GM12873 (cell line): ENCODE measurements at regions not wholly inside any gene's neighbourhood (a gene's known extent, or its start where the extent isn't known, plus 50 kb on each side); places are given as distances from the start of the nearest gene placed in this dataset.

Experiments
- CTCF ChIP-seq: IDR thresholded peaks from 2 replicates; pipeline ENCODE4 v1.5.1; 2012; ENCODE audit warnings: low read depth, mild to moderate bottlenecking, moderate library complexity, low read length, control low read depth; ENCODE audit not compliant: insufficient read depth; ENCODE audit errors: missing control alignments

- no peak for TF ChIP-seq CTCF
These were observed 439.6 kb downstream of the GLRX3 start for GRCh38 chr10:130575756-130576285.

GRCh38 chr10:130576427-130576826 is 440.2 kb downstream of the GLRX3 start:
- no peak for TF ChIP-seq CTCF

- TF ChIP-seq CTCF = no peak
These were observed 440.8 kb downstream of the GLRX3 start for GRCh38 chr10:130577039-130577438.

- no peak for TF ChIP-seq CTCF
These were observed 442.5 kb downstream of the GLRX3 start for GRCh38 chr10:130578532-130579289.

GRCh38 chr10:130579913-130580312 is 443.7 kb downstream of the GLRX3 start:
- TF ChIP-seq CTCF = no peak

- no peak for TF ChIP-seq CTCF
These were observed 444.8 kb downstream of the GLRX3 start for GRCh38 chr10:130580975-130581374.

- no peak for TF ChIP-seq CTCF
These were observed 451.5 kb downstream of the GLRX3 start for GRCh38 chr10:130587718-130588117.
